ENCODE measurements at regions not wholly inside any gene's neighbourhood (a gene's known extent, or its start where the extent isn't known, plus 50 kb on each side); places are given as distances from the start of the nearest gene placed in this dataset.

DNA sequence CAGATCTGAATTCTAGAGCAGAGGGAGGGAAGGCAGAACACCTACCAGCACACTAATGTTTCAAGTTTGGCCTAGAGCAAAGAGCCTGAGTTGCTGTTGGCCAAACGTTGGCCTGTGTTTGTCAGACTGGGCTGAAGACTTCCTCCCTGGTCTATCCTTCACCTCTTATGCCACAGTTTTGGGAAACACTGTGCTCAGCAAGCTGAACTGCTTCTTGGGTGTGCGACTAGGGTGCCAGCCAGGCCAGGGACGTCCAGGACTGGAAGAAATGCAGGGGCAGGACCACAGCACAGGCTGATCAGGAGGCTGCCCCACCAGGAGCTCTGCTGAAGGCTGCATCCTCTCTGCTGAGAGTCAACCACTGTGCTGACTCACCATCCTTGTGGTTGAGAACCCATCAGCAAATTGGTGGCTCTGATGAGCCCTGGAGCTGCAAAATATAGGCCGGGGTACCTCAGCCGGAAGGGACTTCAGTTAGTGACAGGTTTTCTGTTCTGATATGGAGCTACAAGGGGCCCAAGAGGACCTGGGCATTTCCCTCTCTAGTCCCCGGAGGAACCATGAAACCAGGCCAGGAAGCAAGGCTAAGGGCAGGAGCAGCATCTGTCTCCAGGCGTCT lies 131.6 kb upstream of the RASGRP1 start:
- H3K79me2 ChIP-seq (ENCODE audit: low read length), result no peaks in the 10 kb centered on the region
- H3K27ac ChIP-seq (ENCODE audit: low read length), result peak overlapping the region; percentile 92
- H3K4me1 ChIP-seq (ENCODE audit: low read length), result peaks cover 87% of the 10 kb centered on the region
- peaks cover 3% of the 10 kb centered on the region for H3K36me3 ChIP-seq (replicated peaks; ENCODE audit: low read depth, low read length)
- H3K4me3 ChIP-seq (ENCODE audit: low read length), result peak overlapping the region; percentile 17; the same call in 1 of the 2 replicates
- no peaks in the 10 kb centered on the region for H3K27me3 ChIP-seq (ENCODE audit: low read depth, low read length)
- peak overlapping the region; percentile 19; the same call in 1 of the 2 replicates for H2AFZ ChIP-seq (ENCODE audit: low read depth, low read length)
- H3K9me3 ChIP-seq (ENCODE audit: insufficient read depth, low read length), result no peaks in the 10 kb centered on the region
- H3K4me2 ChIP-seq (ENCODE audit: low read length), result peak overlapping the region; percentile 52
- TF ChIP-seq, protein P1, sequence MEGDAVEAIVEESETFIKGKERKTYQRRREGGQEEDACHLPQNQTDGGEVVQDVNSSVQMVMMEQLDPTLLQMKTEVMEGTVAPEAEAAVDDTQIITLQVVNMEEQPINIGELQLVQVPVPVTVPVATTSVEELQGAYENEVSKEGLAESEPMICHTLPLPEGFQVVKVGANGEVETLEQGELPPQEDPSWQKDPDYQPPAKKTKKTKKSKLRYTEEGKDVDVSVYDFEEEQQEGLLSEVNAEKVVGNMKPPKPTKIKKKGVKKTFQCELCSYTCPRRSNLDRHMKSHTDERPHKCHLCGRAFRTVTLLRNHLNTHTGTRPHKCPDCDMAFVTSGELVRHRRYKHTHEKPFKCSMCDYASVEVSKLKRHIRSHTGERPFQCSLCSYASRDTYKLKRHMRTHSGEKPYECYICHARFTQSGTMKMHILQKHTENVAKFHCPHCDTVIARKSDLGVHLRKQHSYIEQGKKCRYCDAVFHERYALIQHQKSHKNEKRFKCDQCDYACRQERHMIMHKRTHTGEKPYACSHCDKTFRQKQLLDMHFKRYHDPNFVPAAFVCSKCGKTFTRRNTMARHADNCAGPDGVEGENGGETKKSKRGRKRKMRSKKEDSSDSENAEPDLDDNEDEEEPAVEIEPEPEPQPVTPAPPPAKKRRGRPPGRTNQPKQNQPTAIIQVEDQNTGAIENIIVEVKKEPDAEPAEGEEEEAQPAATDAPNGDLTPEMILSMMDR (IDR thresholded peaks at IDR 0.05; ENCODE audit: low read depth, low read length), result no peak
- no peak for TF ChIP-seq EZH2phosphoT487 (IDR thresholded peaks at IDR 0.05; ENCODE audit: low read depth)
- H3K9ac ChIP-seq (ENCODE audit: low read length), result peak overlapping the region; percentile 64
- H4K20me1 ChIP-seq (ENCODE audit: insufficient read depth, low read length), result no peaks in the 10 kb centered on the region

DNA sequence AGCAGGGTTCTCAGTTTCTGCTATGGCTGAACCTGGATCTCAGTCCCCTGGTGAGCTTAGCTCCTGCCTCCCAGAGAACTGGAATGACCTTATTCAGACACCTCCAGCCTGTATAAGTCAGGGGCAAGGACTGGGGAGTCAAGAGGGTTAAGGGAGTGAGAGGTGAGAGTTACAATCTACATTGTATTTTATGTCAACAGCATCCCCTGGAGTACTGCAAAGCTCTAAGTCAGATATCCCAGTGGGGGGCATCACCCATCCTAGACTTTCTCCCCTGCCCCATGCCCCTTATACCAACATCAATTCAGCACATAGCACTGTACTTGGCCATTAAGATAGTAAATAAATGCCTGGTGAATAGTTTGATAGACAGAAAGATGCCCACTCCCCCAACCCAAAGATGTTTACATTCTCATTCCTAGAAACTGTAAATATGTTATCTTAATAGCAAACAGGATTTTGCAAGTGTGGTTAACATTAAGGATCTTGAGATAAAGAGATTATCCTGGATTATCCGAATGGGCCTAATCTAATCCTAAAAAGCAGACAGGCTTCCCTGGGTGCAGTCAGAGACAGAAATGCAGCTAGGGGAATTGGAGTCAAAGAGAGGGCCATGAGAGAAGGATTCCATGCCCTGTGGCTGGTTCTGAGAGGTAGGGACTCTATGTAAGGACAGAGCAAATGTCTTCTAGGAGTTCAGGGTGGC lies 132.3 kb upstream of the RASGRP1 start:
- peaks cover 81% of the 10 kb centered on the region for H3K4me1 ChIP-seq (ENCODE audit: low read length)
- H3K36me3 ChIP-seq (replicated peaks; ENCODE audit: low read depth, low read length), result peaks cover 3% of the 10 kb centered on the region
- peak overlapping the region; percentile 64 for H3K9ac ChIP-seq (ENCODE audit: low read length)
- H3K27ac ChIP-seq (ENCODE audit: low read length), result peak overlapping the region; percentile 92
- H4K20me1 ChIP-seq (ENCODE audit: insufficient read depth, low read length), result no peaks in the 10 kb centered on the region
- H3K79me2 ChIP-seq (ENCODE audit: low read length), result no peaks in the 10 kb centered on the region
- peak overlapping the region; percentile 19; the same call in 1 of the 2 replicates for H2AFZ ChIP-seq (ENCODE audit: low read depth, low read length)
- no peak for TF ChIP-seq EZH2phosphoT487 (IDR thresholded peaks at IDR 0.05; ENCODE audit: low read depth)
- TF ChIP-seq, protein P1 (IDR thresholded peaks at IDR 0.05; ENCODE audit: low read depth, low read length), result no peak
- no peaks in the 10 kb centered on the region for H3K27me3 ChIP-seq (ENCODE audit: low read depth, low read length)
- no peaks in the 10 kb centered on the region for H3K9me3 ChIP-seq (ENCODE audit: insufficient read depth, low read length)
- H3K4me3 ChIP-seq (ENCODE audit: low read length), result no peak overlapping the region
- H3K4me2 ChIP-seq (ENCODE audit: low read length), result peak overlapping the region; percentile 52

DNA sequence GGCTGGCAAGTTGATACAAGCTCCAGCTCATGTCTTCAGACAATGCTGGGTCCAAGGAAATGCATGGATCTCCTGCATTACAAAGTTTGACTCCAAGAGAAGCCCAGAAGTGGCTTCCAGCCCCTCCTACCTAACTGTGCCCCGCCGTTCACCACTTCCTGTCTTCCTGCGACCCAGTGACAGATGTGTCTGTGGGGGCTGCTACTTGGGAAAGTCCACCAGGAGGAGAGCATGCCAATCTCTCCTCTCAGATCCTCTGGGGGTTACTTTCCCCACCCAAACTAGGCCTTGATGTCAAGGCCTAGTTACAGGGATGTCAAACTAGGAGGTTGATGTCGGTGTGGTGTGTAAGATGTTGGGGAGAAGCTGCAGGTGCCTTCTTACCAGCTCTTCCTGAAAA lies 133.6 kb upstream of the RASGRP1 start:
- Histone ChIP-seq H3K4me2 (ENCODE audit: low read length) (peak overlapping the region; percentile 41), H3K4me1 (ENCODE audit: low read length) (peaks cover 67% of the 10 kb centered on the region), H2AFZ (ENCODE audit: low read depth, low read length) (peak overlapping the region; percentile 81), H3K27me3 (ENCODE audit: low read depth, low read length) (no peaks in the 10 kb centered on the region), H3K79me2 (ENCODE audit: low read length) (no peaks in the 10 kb centered on the region), H3K27ac (ENCODE audit: low read length) (peak overlapping the region; percentile 92), H3K9ac (ENCODE audit: low read length) (no peak overlapping the region; the same call in 1 of the 2 replicates), H3K9me3 (ENCODE audit: insufficient read depth, low read length) (no peaks in the 10 kb centered on the region), H4K20me1 (ENCODE audit: insufficient read depth, low read length) (no peaks in the 10 kb centered on the region), H3K36me3 (replicated peaks; ENCODE audit: low read depth, low read length) (peaks cover 3% of the 10 kb centered on the region), H3K4me3 (ENCODE audit: low read length) (no peak overlapping the region)
- no peak for TF ChIP-seq EZH2phosphoT487 (IDR thresholded peaks at IDR 0.05; ENCODE audit: low read depth)
- TF ChIP-seq, protein P1 (IDR thresholded peaks at IDR 0.05; ENCODE audit: low read depth, low read length), result no peak

- no peaks in the 10 kb centered on the region for H4K20me1 ChIP-seq (ENCODE audit: insufficient read depth, low read length)
- peak overlapping the region; percentile 92; the same call in 1 of the 2 replicates for H3K27ac ChIP-seq (ENCODE audit: low read length)
- peaks cover 58% of the 10 kb centered on the region for H3K4me1 ChIP-seq (ENCODE audit: low read length)
- TF ChIP-seq EZH2phosphoT487 (IDR thresholded peaks at IDR 0.05; ENCODE audit: low read depth), result no peak
- TF ChIP-seq, protein P1 (IDR thresholded peaks at IDR 0.05; ENCODE audit: low read depth, low read length), result peak; percentile 97
- no peaks in the 10 kb centered on the region for H3K79me2 ChIP-seq (ENCODE audit: low read length)
- H2AFZ ChIP-seq (ENCODE audit: low read depth, low read length), result peak overlapping the region; percentile 56
- no peaks in the 10 kb centered on the region for H3K9me3 ChIP-seq (ENCODE audit: insufficient read depth, low read length)
- H3K36me3 ChIP-seq (replicated peaks; ENCODE audit: low read depth, low read length), result no peaks in the 10 kb centered on the region
- H3K9ac ChIP-seq (ENCODE audit: low read length), result peak overlapping the region; percentile 16; the same call in 1 of the 2 replicates
- H3K4me2 ChIP-seq (ENCODE audit: low read length), result peak overlapping the region; percentile 33
- H3K27me3 ChIP-seq (ENCODE audit: low read depth, low read length), result no peaks in the 10 kb centered on the region
- no peak overlapping the region for H3K4me3 ChIP-seq (ENCODE audit: low read length)
These were observed 135.1 kb upstream of the RASGRP1 start for GRCh38 chr15:38699633-38700230.

All from OCI-LY3 (cell line).